Urinary bladder (tissue), 3 donors: ENCODE measurements at regions not wholly inside any gene's neighbourhood (a gene's known extent, or its start where the extent isn't known, plus 50 kb on each side); places are given as distances from the start of the nearest gene placed in this dataset.

Experiments
- DNase-seq: peaks from one replicate; pipeline ENCODE4 v3.0.0-alpha.2; 2015; ENCODE audit errors: extremely low spot score
- H3K27ac ChIP-seq: one replicate; pipeline ENCODE4 v1.5.1; 2013; ENCODE audit warnings: low read depth, mild to moderate bottlenecking, moderate library complexity
- H3K36me3 ChIP-seq: one replicate; pipeline ENCODE4 v1.6.1; 2013; ENCODE audit warnings: mild to moderate bottlenecking, moderate library complexity; ENCODE audit not compliant: insufficient read depth
- H3K4me1 ChIP-seq: one replicate; pipeline ENCODE4 v1.6.1; 2013; ENCODE audit warnings: mild to moderate bottlenecking, moderate library complexity; ENCODE audit not compliant: insufficient read depth
- H3K4me3 ChIP-seq: one replicate; pipeline ENCODE4 v1.5.1; 2013; ENCODE audit warnings: low read depth, low read length
- WGBS: extraction: QIAGEN DNeasy Blood & Tissue Kit; methylation state at CpG from one replicate; pipeline ENCODE4 v1.1.7; 2013; 5-methylcytosine and 5-hydroxymethylcytosine counted together
- donor health status: healthy with polysubstance abuse.
- donor health status: healthy.

- H3K4me3 ChIP-seq: no peak overlapping the region
- no peaks in the 10 kb centered on the region for H3K4me1 ChIP-seq
- no peak overlapping the region for H3K27ac ChIP-seq
- no peaks in the 10 kb centered on the region for H3K36me3 ChIP-seq
- WGBS: 85% methylated on average over 6 of the region's 6 CpGs
- DNase-seq: no peak
Measured at GRCh38 chr17:55829995-55830612, 79.3 kb downstream of the PCTP start.

- no peak for DNase-seq
Measured at GRCh38 chr17:55830699-55831471, 80.0 kb downstream of the PCTP start.

GRCh38 chr17:55833306-55833705 lies 82.5 kb downstream of the PCTP start:
- Histone ChIP-seq H3K4me3 (no peak overlapping the region), H3K36me3 (no peaks in the 10 kb centered on the region), H3K27ac (no peak overlapping the region), H3K4me1 (no peaks in the 10 kb centered on the region)
- DNase-seq: no peak
- 95% methylated on average over 1 of the region's 1 CpG for WGBS

More at GRCh38 chr17:55830699-55831471, 80.0 kb downstream of the PCTP start:
- Histone ChIP-seq H3K4me3 (no peak overlapping the region), H3K36me3 (no peaks in the 10 kb centered on the region), H3K4me1 (no peaks in the 10 kb centered on the region), H3K27ac (no peak overlapping the region)
- 86% methylated on average over 10 of the region's 10 CpGs for WGBS

- H3K4me3 ChIP-seq: no peak overlapping the region
- peaks cover 3% of the 10 kb centered on the region for H3K4me1 ChIP-seq
- WGBS: 62% methylated on average over 5 of the region's 5 CpGs
- DNase-seq: no peak
- H3K27ac ChIP-seq: no peak overlapping the region
- H3K36me3 ChIP-seq: no peaks in the 10 kb centered on the region
Measured at GRCh38 chr17:55842405-55843158, 91.7 kb downstream of the PCTP start.

GRCh38 chr17:55843785-55844184 lies 92.9 kb downstream of the PCTP start:
- DNase-seq: no peak
- no peak overlapping the region for H3K27ac ChIP-seq
- no peaks in the 10 kb centered on the region for H3K36me3 ChIP-seq
- no peak overlapping the region for H3K4me3 ChIP-seq
- 95% methylated on average over 3 of the region's 3 CpGs for WGBS
- peaks cover 3% of the 10 kb centered on the region for H3K4me1 ChIP-seq

GRCh38 chr17:55845385-55845784 lies 94.5 kb downstream of the PCTP start:
- Histone ChIP-seq H3K4me3 (no peak overlapping the region), H3K4me1 (peaks cover 3% of the 10 kb centered on the region), H3K36me3 (no peaks in the 10 kb centered on the region), H3K27ac (no peak overlapping the region)
- DNase-seq: no peak
- WGBS: 4% methylated on average over 32 of the region's 32 CpGs

GRCh38 chr17:55846745-55847144 lies 95.9 kb downstream of the PCTP start:
- no peak for DNase-seq
- H3K4me1 ChIP-seq: peaks cover 3% of the 10 kb centered on the region
- no peak overlapping the region for H3K27ac ChIP-seq
- no peaks in the 10 kb centered on the region for H3K36me3 ChIP-seq
- no peak overlapping the region for H3K4me3 ChIP-seq

- DNase-seq: no peak
- no peaks in the 10 kb centered on the region for H3K4me1 ChIP-seq
- no peak overlapping the region for H3K4me3 ChIP-seq
- no peak overlapping the region for H3K27ac ChIP-seq
- no peaks in the 10 kb centered on the region for H3K36me3 ChIP-seq
Measured at GRCh38 chr17:55852734-55853133, 101.9 kb downstream of the PCTP start.

- H3K36me3 ChIP-seq: no peaks in the 10 kb centered on the region
- DNase-seq: no peak
- H3K4me1 ChIP-seq: no peaks in the 10 kb centered on the region
- no peak overlapping the region for H3K27ac ChIP-seq
- no peak overlapping the region for H3K4me3 ChIP-seq
- WGBS: 60% methylated on average over 2 of the region's 2 CpGs
Measured at GRCh38 chr17:55859301-55859795, 108.5 kb downstream of the PCTP start.

GRCh38 chr17:55865072-55865762 lies 114.4 kb downstream of the PCTP start:
- no peak overlapping the region for H3K4me3 ChIP-seq
- no peaks in the 10 kb centered on the region for H3K36me3 ChIP-seq
- DNase-seq: no peak
- no peaks in the 10 kb centered on the region for H3K4me1 ChIP-seq
- no peak overlapping the region for H3K27ac ChIP-seq

- Histone ChIP-seq H3K36me3 (no peaks in the 10 kb centered on the region), H3K4me1 (no peaks in the 10 kb centered on the region), H3K27ac (no peak overlapping the region), H3K4me3 (no peak overlapping the region)
- no peak for DNase-seq
Measured at GRCh38 chr17:55870044-55870443, 119.2 kb downstream of the PCTP start.

- Histone ChIP-seq H3K27ac (no peak overlapping the region), H3K4me1 (no peaks in the 10 kb centered on the region), H3K36me3 (no peaks in the 10 kb centered on the region), H3K4me3 (no peak overlapping the region)
- DNase-seq: no peak
- WGBS: 76% methylated on average over 3 of the region's 3 CpGs
Measured at GRCh38 chr17:55872374-55872773, 121.5 kb downstream of the PCTP start.

GRCh38 chr17:55873017-55873758 lies 122.3 kb downstream of the PCTP start:
- Histone ChIP-seq H3K36me3 (no peaks in the 10 kb centered on the region), H3K27ac (no peak overlapping the region), H3K4me3 (no peak overlapping the region), H3K4me1 (no peaks in the 10 kb centered on the region)
- DNase-seq: no peak
- whole genome bisulfite sequencing: 56% methylated on average over 4 of the region's 4 CpGs
